Transverse colon (tissue), 4 donors: ENCODE measurements at regions not wholly inside any gene's neighbourhood (a gene's known extent, or its start where the extent isn't known, plus 50 kb on each side); places are given as distances from the start of the nearest gene placed in this dataset.

Experiments used
- DNase-seq: peaks from one replicate; pipeline ENCODE4 v3.0.0-alpha.2; 2019
- H3K27ac ChIP-seq, 4 donors: fragments of 200-600 bp; sonication (generic); 2 replicates each; pipeline ENCODE4 v1.5.1; 2016 to 2018; ENCODE audit warnings: inconsistent platforms in 4 of 4
- H3K27me3 ChIP-seq: fragments of 200-600 bp; sonication (generic); 2 replicates; pipeline ENCODE4 v1.5.1; 2017; ENCODE audit warnings: inconsistent platforms
- H3K36me3 ChIP-seq, 4 donors: fragments of 200-600 bp; sonication (generic); 2 replicates each; pipeline ENCODE4 v1.5.1; 2017 to 2019; ENCODE audit warnings: inconsistent platforms in 4 of 4
- H3K4me1 ChIP-seq, 4 donors: fragments of 200-600 bp; sonication (generic); 2 replicates each; pipeline ENCODE4 v1.5.1; 2017 to 2020; ENCODE audit warnings: inconsistent platforms in 4 of 4
- H3K4me3 ChIP-seq, 4 donors: fragments of 200-600 bp; sonication (generic); 1 replicate in 1 of 4; 2 replicates in 3 of 4; pipeline versions ENCODE4 v1.5.1 to v1.6.1; 2017 to 2019; ENCODE audit warnings: inconsistent platforms in 4 of 4
- H3K9me3 ChIP-seq, 2 donors: fragments of 200-600 bp; sonication (generic); 2 replicates each; pipeline ENCODE4 v1.5.1; 2017 to 2019; ENCODE audit warnings: inconsistent platforms in 2 of 2
- EP300 ChIP-seq: sonication (generic); formaldehyde crosslinking; IDR thresholded peaks from one replicate; pipeline ENCODE4 v1.6.1; 2017; ENCODE audit warnings: antibody characterized with exemption, low read depth
- POLR2A ChIP-seq: fragments of 450-650 bp; IDR thresholded peaks from one replicate; pipeline ENCODE4 v1.6.1; 2016; ENCODE audit warnings: antibody characterized with exemption, mild to moderate bottlenecking, moderate library complexity
- POLR2AphosphoS5 ChIP-seq, 3 donors: sonication (generic); formaldehyde crosslinking; IDR thresholded peaks; one replicate each; pipeline ENCODE4 v1.6.1; 2016; ENCODE audit warnings: antibody characterized with exemption in 3 of 3
- WGBS, 2 donors: methylation state at CpG; one replicate each; pipeline ENCODE4 v1.1.5; 2018; ENCODE audit warnings: low coverage in 1 of 2; 5-methylcytosine and 5-hydroxymethylcytosine counted together
- in situ Hi-C, 4 donors: fragments of 200-750 bp; cut with MboI; loops; one replicate each; pipeline versions ENCODE4 v1.15.0 to v1.15.1; 2017; ENCODE audit warnings: low sequenced_read_pairs in 3 of 4, low pct_ligation_motif_present in 1 of 4, low pct_unique_long_range_greater_than_20kb in 1 of 4
- intact Hi-C: fragments of 100-400 bp; cut with DNase I; formaldehyde crosslinking; loops from one replicate; pipeline ENCODE4 v1.15.1; 2023; ENCODE audit warnings: low total_unique reads
- TF ChIP-seq, protein P1 (sequence below), 5 experiments: fragments of 200-600 bp in 3 of 5; fragments of 450-650 bp in 2 of 5; sonication (generic) in 3 of 5; IDR thresholded peaks; 1 replicate in 2 of 5; 2 replicates in 3 of 5; pipeline ENCODE4 v1.5.1; 2016 to 2017; ENCODE audit warnings: antibody characterized with exemption in 5 of 5, inconsistent platforms in 3 of 5, mild to moderate bottlenecking in 2 of 5, moderate library complexity in 1 of 5

DNA sequence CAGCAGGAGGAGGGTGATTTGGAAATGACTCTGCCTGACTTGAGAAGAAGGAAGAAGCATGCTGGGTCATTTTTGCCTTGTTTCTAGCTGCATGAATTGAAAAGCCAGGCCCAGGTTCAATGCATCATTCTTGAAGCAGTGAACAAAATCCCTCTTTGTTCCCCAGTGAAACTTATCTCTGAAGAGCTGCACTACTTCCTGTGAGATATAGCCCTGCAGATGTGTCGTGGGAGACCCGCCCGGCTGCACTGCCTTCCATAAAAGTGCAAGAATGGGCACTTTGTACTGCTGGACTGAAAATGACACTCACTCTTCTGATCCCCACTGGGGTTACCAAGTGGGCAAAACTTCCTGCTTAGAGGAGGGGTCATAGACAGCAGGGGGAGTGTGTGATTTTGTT lies 249.2 kb upstream of the NFIA start:
- TF ChIP-seq POLR2AphosphoS5 (IDR thresholded peaks at IDR 0.05) (no peak), EP300 (no peak), POLR2A (no peak)
- TF ChIP-seq, protein P1, sequence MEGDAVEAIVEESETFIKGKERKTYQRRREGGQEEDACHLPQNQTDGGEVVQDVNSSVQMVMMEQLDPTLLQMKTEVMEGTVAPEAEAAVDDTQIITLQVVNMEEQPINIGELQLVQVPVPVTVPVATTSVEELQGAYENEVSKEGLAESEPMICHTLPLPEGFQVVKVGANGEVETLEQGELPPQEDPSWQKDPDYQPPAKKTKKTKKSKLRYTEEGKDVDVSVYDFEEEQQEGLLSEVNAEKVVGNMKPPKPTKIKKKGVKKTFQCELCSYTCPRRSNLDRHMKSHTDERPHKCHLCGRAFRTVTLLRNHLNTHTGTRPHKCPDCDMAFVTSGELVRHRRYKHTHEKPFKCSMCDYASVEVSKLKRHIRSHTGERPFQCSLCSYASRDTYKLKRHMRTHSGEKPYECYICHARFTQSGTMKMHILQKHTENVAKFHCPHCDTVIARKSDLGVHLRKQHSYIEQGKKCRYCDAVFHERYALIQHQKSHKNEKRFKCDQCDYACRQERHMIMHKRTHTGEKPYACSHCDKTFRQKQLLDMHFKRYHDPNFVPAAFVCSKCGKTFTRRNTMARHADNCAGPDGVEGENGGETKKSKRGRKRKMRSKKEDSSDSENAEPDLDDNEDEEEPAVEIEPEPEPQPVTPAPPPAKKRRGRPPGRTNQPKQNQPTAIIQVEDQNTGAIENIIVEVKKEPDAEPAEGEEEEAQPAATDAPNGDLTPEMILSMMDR (IDR thresholded peaks at IDR 0.05) = no peak
- no peaks in the 10 kb centered on the region for H3K36me3 ChIP-seq
- DNase-seq = peak; percentile 64
- H3K27ac ChIP-seq = peak overlapping the region; percentile 57 to 71 (median 64)
- WGBS, 2 donors = 20 to 28% methylated on average over 2 to 3 of the region's 3 CpGs
- no peaks in the 10 kb centered on the region for H3K9me3 ChIP-seq
- H3K4me3 ChIP-seq = no peak overlapping the region
- intact Hi-C loops (no loop called here), in situ Hi-C loops (no loop called here)
- H3K4me1 ChIP-seq = peaks cover 0 to 24% (median 12%) of the 10 kb centered on the region in 4 donors
- no peaks in the 10 kb centered on the region for H3K27me3 ChIP-seq

DNA sequence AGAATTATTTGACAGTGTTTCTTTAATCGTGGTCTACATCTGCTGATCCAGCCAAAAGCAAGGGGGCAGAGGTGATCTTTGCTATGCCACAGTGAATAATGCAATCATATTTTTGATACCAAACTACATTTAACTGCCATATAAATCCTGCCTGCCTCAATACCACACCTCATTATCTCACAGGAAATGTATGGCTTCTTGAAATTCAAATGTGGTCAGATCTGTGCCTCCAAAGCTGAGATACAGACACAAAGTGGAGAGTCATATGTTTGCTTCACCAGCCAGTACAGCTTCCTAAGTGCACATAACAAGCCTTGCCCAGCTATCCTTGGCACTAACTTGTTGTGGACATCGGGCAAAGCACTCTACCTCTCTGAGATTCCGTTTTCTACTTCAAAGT lies 250.0 kb upstream of the NFIA start:
- no peak overlapping the region for H3K4me3 ChIP-seq
- WGBS, 2 donors = 33 to 40% methylated on average over 3 of the region's 3 CpGs
- H3K4me1 ChIP-seq = peaks cover 0 to 24% (median 12%) of the 10 kb centered on the region in 4 donors
- in situ Hi-C loops (no loop called here), intact Hi-C loops (no loop called here)
- no peak for DNase-seq
- H3K27me3 ChIP-seq = no peaks in the 10 kb centered on the region
- no peaks in the 10 kb centered on the region for H3K9me3 ChIP-seq
- peak overlapping the region; percentile 57 to 71 (median 64) for H3K27ac ChIP-seq
- TF ChIP-seq EP300 (no peak), POLR2A (no peak), POLR2AphosphoS5 (IDR thresholded peaks at IDR 0.05) (no peak)
- TF ChIP-seq, protein P1 (IDR thresholded peaks at IDR 0.05) = no peak
- no peaks in the 10 kb centered on the region for H3K36me3 ChIP-seq

GRCh38 chr1:60831780-60832179 lies 250.6 kb upstream of the NFIA start:
- H3K4me3 ChIP-seq = no peak overlapping the region
- WGBS, 2 donors = 66 to 69% methylated on average over 3 of the region's 3 CpGs
- H3K4me1 ChIP-seq = peaks cover 0 to 27% (median 12%) of the 10 kb centered on the region in 4 donors
- H3K9me3 ChIP-seq = no peaks in the 10 kb centered on the region
- no peak for DNase-seq
- no peaks in the 10 kb centered on the region for H3K27me3 ChIP-seq
- in situ Hi-C loops (no loop called here), intact Hi-C loops (no loop called here)
- peak overlapping the region; percentile 57 to 71 (median 64) for H3K27ac ChIP-seq
- H3K36me3 ChIP-seq = no peaks in the 10 kb centered on the region
- TF ChIP-seq EP300 = no peak
- no peak for TF ChIP-seq POLR2AphosphoS5 (IDR thresholded peaks at IDR 0.05)
- TF ChIP-seq, protein P1 (IDR thresholded peaks at IDR 0.05) = no peak
- TF ChIP-seq POLR2A = no peak

GRCh38 chr1:60828944-60829343 lies 253.4 kb upstream of the NFIA start:
- Histone ChIP-seq H3K36me3 (no peaks in the 10 kb centered on the region), H3K4me1 (peaks cover 0 to 44% (median 19%) of the 10 kb centered on the region in 4 donors), H3K27ac (no peak overlapping the region), H3K27me3 (no peaks in the 10 kb centered on the region), H3K4me3 (no peak overlapping the region), H3K9me3 (no peaks in the 10 kb centered on the region)
- 89 to 100% methylated on average over 1 to 3 of the region's 3 CpGs for WGBS, 2 donors
- no peak for DNase-seq
- in situ Hi-C loops (no loop called here), intact Hi-C loops (no loop called here)
- no peak for TF ChIP-seq EP300
- TF ChIP-seq, protein P1 (IDR thresholded peaks at IDR 0.05) = no peak
- TF ChIP-seq POLR2A = no peak
- no peak for TF ChIP-seq POLR2AphosphoS5 (IDR thresholded peaks at IDR 0.05)
